ENCODE measurements at regions not wholly inside any gene's neighbourhood (a gene's known extent, or its start where the extent isn't known, plus 50 kb on each side); places are given as distances from the start of the nearest gene placed in this dataset.
"Not testable (repeated sequence)": the region's sequence is repeated elsewhere in the genome, so short reads cannot be mapped to it uniquely, and the experiment has no call there.

DNA sequence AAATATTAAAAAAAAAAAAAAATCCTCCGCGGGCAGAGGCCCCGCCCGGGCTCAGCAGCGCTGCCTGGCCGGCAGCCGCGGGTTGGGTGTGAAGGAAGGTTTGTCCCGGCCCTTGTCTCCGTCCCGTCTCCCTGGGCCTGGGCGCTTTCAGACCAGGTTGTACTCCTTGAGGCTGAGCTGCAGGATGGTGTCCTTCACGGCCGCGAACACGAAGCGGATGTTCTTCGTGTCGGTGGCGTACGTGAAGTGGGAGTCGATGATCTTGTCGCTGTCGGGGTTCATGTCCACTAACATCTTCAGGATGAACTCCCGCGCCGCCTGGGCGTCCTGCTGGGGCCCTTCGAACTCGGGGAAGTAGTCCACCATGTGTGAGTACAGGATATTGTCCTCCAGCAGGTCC is 123.7 kb upstream of the KCTD7 start:
- no peak for DNase-seq

DNA sequence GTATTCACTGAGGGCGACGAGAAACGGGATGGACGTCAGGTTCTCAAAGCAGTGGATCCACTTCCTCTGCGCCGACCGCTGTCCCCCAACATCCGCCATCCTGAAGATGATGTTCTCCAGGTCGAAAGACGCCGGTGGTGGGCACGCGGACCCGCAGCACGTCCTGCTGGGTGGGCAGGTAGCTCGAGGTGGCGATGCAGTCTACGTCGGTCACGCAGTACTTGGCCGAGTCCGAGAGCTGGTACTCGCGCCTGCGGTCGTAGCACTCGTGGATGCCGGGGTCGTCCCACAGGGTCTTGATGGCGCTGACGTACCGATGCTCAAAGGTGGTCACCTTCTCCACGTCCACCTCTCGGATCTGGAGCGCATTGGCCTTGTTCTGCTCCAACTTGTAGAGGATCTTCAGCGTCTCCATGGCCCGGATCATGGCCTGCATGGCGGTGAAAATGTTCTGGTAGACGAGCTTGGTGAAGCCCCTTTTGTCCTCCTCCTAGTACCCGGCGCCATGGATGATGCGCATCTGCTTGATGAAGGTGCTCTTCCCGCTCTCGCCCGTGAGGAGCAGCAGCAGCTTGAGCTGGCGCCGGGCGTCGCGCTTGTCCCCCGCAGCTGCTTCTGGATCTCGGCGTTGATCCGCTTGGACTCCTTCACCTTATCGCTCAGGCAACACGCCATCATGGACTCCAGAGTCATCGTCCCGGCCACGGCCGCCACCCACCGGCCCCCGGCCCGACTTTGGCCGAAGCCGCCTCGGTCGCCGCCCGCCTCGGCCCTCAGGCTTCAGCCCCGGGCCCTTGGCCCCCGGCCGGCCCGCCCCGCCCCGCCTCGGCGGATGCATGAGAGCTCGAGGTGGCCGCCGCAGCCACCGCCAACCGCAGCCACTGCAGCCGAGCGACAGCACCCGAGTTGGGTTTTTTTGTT is 122.9 kb upstream of the KCTD7 start:
- no peak for DNase-seq

DNA sequence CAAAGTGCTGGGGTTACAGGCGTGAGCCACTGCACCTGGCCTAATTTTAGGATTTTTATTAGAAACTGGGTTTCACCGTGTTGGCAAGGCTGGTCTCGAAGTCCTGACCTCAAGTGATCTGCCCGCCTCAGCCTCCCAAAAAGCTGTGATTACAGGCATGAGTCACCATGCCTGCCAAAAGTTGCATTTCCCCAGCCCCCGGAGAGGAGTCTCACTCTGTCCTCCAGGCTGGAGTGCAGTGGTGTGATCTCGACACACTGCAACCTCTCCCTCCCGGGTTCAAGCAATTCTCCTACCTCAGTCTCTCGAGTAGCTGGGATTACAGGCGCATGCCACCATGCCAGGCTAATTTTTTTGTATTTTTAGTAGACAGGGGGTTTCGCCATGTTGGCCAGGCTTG is 122.0 kb upstream of the KCTD7 start:
- DNase-seq = not testable (repeated sequence)

DNA sequence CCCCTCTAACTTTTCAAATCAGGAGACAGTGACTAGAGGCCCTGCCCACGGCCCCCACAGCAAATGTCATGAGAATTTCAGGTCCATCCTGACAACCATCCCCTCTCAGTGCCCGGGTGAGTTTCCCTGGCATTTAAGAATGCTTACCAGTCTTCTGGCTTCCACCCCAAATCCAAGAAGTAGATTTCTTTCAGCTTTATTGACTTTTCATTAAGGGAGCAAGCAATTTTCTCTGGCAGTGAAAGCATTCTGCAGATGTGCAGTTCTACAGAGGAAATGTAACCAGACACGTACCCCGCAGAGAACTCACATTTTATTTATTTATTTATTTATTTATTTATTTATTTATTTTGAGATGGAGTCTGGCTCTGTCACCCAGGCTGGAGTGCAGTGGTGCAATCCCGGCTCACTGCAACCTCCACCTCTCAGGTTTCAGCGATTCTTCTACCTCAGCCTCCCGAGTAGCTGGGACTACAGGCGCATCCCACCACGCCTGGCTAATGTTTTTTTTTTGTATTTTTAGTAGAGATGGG is 120.9 kb upstream of the KCTD7 start:
- DNase-seq = no peak

DNA sequence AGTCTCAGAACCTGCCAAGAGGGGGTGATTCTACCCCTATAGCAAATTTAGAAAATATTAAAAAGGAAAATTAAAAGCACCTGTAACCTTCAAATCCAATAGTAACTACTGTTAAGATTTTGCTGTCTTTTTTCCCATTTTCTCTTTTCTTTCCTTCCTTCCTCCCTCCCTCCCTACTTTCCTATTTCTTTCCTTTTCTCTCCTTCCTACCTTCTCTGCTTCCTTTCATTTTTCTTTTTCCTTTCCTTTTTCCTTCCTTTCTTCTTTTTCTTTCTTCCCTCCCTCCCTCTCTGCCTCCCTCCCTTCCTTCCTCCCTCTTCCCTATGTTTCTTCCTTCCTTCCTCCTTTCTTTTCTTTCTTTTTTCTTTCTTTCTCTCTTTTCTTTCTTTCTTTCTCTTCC is 120.2 kb upstream of the KCTD7 start:
- DNase-seq = no peak

DNA sequence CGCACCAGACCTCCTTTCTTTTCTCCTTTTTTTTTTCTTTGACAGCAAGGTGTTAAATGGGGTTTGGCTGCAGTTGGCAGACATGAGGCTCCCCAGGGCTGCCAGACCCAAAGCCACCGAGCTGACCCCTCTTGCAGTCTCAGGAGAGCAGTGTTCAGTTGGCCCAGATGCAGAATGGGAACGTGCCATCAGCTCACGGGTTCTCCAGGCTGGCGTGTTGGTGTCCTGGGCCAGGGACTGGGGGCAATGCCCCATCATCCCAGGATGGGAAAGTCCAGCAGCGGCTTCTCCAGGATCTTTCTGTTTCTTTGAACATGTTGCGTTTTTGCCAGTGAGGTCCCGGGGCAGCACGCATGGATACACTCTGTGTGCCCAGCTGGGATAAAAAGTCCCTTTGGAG is 114.6 kb upstream of the KCTD7 start:
- no peak for DNase-seq

DNA sequence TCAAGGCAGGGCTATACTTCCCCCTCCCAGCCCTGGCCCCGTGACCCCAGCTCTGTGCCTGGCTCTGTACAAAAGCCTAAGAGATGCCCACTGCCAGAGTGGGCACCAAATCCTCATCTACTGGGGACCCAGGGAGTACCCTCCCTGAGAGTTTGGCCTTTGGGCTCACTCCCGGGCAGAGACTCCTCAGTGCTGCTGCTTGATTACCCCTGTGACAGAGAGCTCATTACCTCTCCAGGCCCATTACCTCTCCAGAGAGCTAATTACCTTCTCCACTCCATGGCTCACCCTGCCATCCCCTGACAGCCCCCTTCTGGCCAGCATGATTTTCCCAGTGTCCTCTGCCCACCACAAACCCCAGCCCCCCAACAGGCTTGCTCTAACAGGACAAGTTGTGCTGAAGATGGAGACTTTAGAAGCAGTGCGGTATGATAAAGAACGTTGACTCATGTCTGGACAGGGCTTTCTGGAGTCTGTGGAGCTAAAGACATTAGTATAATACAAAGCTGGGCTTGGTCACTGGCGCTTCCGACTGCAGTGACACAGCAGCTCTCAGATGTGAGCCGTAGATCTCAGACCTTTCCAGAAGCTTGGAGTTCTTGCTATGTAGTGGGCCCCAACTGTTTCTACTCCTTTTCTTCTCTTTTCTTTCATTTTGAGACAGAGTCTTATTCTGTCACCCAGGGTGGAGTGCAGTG is 111.3 kb upstream of the KCTD7 start:
- DNase-seq = no peak

DNA sequence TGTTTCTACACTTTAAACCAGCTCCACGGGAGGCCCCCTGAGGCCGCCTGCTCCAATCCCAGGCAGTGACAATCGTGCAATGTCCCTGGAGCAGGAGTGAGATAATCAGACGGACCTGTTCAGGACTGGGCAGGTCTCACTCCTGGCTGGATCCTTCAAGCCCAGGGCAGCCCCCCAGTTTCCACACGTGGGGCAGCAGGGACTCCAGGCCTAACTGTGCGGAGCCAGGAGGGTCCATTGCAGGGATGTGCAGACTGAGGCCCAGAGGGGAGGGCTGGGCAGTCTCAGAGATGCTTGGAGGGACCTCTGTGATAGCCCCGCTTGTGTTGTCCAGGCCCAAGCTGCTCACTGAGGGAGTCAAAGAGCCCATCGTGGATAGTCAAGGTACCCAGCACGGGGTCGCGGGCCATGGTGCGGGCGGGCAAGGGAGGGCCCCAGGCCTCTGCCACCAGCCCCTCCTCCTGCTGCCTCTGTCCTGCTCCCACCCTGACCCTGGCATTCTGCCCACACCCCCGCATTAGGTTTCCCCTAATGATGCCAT is 110.5 kb upstream of the KCTD7 start:
- no peak for DNase-seq

DNA sequence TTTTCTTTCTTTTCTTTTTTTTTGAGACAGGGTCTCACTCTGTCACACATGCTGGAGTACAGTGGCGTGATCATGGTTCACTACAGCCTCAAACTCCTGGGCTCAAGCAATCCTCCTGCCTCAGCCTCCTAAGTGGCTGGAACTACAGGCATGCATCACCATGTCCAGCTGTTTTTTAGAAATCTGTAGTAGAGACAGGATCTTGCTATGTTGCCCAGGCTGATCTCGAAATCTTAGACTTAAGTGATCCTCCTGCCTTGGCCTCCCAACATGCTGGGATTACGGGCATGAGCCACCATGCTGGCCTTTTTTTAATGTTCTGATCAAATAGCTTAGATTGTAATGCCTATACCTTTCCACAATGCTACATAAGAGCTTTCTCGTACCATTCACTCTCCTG is 107.0 kb upstream of the KCTD7 start:
- no peak for DNase-seq

DNA sequence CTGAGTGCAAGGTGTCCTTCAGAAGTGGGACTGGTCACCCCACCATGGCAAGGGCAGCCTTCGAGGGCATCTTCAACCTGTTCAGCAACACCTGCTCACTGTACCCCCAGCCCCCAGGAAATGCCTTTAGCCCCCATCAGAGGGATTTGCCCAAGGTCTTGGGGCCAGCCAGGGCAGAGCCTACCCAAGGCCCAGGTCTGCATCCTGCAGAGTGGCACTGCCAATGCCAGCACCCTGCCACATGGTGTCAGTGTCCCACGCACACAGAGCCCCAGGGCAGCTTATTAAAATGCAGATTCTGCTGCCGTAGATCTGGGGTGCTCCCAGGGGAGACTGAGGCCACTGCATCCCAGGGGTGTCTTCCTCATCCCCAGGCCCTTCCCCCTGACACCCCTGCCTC is 106.2 kb upstream of the KCTD7 start:
- no peak for DNase-seq

DNA sequence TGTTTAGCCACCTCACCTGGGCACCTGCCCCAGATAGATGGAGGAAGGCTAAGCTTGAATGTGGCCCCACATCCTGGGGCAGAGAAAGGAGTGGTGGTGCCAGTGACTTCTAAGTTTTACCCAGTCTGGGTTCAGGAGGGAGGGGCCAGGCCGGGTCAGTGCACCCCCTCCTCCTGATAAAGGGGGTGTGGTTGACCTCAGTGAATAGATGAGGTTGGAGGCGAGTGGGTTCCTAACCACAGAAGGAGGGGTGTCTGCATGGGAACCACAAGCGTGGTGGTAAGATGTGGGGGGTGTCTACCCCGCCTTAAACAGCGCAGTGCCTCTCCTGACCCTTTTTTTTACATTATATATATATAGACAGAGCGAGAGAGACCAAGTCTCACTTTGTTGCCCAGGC is 105.3 kb upstream of the KCTD7 start:
- DNase-seq = no peak

DNA sequence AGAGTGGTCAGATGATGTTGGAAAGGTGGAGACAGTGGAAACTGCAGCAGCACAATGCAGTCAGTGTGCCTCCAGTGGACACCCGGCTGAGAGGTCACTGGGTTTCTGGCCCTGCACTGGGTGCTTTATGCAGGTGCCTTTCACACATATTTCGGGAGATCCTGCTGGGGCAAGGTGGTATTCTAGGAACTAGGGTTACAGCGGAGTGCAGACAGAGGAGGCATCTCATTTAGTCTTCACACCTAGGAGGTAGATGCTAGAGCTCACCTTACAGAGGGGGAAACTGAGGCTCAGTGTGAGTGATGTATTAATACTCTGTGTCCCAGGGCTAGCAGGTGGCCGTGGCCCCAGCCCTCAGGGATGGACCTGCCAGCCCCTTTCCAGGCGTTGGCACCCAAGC is 103.9 kb upstream of the KCTD7 start:
- no peak for DNase-seq

DNA sequence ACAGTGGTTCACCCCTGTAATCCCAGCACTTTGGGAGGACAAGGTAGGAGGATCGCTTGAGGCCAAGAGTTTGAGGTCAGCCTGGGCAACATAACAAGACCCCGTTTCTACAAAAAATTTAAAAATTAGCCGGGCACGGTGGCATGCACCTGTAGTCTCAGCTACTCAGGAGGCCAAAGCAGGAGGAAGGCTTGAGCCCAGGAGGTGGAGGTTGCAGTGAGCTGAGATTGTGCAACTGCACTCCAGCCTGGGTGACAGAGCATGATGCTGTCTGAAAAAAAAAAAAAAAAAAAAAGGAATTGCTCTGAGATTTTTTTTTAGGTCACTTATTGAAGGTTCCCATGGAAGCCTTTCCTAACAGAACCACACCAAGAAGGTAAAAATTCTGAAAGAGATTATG is 101.9 kb upstream of the KCTD7 start:
- not testable (repeated sequence) for DNase-seq

DNA sequence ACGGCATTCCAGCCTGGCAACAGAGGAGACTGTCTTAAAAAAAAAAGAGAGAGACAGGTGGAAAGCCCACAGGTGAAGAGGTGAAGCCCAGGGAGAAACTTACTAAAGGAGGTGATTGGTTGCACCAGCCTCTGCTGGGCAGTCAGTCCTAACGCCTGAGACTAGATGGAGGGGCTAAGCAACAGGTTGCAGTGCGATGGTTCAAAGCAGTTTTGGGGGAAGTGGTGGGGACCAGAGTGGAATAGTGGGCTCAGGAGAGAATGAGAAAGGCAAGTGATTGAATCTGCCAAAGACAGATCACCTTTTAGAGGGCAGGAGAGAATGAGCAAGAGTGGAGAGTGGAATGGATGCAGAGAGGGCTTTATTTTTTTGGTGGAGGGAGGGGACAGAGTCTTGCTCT is 100.0 kb upstream of the KCTD7 start:
- DNase-seq = no peak

DNA sequence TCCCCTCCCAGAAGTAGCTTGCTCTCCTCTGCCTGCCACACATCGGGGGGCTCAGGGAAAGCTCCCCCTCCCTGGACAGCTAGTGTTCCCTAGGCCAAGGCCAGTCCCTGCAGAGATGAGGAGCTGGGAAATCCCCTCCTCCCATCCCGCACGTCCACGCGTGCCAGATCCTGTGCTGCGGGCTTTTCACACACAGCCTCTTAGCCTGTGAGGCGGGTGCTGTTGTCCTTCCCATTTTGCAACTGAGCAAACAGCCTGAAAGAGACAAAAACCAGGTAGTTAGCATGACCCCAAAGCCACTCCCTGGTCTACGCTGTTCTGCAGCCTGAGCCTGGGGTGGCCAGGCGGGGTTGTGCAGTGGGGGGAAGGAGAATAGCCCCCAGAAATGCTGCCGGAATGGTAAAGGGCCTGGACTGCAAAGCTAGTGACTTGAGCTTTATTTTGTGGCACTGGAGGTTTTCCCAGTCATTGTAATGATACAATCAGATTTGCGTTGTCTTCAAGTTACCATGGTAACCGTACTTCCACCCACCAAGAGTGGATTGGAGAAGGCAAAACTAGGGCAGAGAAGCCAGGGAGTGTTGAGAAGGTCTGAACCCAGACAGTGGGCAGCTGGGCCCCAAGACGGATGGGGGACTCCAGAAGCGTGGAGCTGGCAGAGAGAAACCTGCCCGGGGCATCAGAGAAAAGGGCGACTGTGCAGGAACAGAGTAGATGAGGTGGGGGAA is 98.6 kb upstream of the KCTD7 start:
- no peak for DNase-seq

DNA sequence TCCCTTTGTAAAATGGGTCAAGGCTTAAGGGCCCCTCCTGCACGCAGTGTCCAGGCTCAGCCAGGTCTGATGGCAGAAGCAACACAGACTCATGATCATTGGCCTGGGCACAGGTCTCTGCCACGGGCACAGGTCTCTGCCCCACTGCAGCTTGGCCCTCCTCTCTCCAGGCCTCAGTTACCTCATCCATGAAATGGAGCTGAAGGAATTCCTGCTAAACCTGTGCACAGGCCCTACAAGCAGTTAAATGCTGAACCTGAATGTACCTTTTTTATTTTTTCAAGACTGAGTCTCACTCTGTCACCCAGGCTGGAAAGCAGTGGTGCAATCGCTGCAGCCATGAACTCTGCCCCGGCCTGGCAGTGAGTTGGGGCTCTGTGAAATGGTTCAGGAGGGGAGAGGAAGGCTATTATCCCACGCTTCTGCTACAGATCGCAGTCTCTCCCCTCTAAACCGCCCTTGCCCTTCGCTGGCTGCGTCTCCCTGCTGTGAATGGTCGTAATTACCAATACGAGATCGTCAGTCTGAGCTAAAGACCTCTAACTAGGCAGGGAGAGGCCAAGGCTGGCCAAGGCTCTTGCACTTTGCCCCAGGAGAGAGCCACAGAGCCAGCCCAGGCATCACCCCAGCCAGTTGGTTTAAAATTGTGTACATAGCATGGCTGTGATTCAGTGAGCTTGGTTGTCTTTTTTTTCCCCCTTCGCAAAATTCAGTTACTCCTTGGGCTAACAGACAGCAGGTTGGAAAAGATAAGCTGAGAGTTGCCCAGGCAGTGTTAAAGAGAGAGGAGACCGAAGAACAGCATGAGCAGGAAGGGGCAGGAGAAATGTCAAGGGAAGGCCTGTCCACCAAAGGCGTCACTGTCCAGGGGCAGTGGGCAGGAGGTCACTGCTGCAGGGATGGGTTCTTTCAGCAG is 93.0 kb upstream of the KCTD7 start:
- no peak for DNase-seq

DNA sequence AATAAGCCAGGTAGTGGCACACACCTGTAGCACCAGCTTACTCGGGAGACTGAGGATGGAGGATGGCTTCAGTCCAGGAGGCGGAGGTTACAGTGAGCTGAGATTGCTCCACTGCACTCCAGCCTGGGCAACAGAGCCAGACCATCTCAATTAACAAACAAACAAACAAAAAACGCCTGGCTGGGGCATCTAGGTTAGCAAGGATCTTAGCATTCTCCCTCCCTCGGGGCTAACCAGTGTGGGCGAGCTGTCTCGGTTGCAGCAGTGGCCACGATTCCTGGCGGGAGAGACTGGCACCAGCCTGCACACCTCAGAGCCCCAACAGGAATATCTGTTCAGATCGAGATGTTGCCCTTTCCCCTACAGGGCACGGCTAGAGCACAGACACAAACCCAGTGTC is 91.3 kb upstream of the KCTD7 start:
- DNase-seq = no peak

DNA sequence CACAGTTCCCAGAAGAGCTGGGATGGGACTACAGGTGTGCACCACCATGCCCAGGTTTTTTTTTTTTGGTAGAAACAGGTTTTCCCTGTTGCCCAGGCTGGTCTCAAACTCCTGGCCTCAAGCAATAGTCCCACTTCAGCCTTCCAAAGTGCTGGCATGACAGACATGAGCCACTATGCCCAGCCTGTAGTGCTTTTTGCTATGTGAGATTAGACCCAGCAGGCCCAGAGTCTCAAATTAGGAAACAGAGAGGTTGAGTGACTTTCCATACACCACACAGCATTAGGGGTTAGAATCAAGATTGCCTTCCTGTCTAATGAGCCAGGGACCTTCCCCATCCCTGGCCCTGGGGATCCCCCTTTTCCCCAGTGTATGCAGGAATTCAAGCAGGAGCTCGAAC is 90.8 kb upstream of the KCTD7 start:
- no peak for DNase-seq

DNA sequence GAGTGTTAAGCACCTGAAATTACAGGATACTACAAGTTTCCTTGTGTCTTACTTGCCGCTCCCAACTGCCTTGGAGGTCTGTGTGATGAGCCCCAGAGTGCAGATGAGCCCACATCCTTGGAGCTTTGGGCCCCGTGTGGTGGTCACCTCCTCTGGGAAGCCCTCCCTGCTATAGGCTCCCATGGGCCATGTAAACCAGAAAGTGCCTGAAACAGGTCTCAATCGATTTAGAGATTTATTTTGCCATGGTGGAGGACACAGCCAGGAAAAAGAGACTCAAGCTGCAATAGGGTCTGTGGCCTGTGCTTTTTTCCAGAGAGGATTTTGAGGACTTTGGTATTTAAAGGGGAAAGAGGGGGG is 89.4 kb upstream of the KCTD7 start:
- no peak for DNase-seq

DNA sequence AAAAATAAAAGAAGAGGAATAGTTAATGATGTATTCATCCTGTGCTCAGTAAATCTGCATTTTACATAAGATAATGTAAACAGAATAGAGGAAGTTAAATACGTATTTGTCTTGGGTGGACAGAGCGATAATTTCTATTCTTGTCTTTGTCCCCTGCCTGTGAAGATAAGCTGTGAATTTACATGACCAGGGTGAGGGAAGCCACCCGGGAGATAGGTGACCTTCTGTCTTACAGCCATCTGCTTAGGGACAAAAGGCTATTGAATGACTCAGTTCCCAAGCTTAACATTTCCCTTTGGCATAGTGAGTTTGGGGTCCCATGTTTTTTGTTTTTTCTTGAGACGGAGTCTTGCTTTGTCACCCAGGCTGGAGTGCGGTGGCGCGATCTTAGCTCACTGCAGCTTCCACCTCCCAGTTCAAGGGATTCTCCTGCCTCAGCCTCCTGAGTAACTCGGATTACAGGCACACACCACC is 88.7 kb upstream of the KCTD7 start:
- DNase-seq = no peak

DNA sequence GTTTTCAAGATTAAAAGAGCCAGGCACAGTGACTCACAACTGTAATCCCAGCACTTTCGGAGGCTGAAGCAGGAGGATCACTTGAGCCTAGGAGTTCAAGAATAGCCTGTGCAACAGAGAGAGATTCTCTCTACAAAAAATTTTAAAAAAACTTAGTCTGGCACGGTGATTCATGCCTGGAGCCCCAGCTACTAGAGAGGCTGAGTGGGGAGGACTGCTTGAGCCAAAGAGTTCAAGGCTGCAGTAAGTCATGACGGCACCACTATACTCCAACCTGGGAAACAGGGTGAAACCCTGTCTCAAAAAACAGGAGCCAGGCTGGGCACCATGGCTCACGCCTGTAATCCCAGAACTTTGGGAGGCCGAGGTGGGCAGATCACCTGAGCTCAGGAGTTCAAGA is 86.6 kb upstream of the KCTD7 start:
- DNase-seq = no peak

All from NCI-H446 treated with DMSO at 0.1 percent for 48 hours (cell line).